GM12864 (cell line): ENCODE measurements at regions not wholly inside any gene's neighbourhood (a gene's known extent, or its start where the extent isn't known, plus 50 kb on each side); places are given as distances from the start of the nearest gene placed in this dataset.
"Not testable (repeated sequence)": the region's sequence is repeated elsewhere in the genome, so short reads cannot be mapped to it uniquely, and the experiment has no call there.

ENCODE experiments used
- DNase-seq: peaks from one replicate; pipeline ENCODE4 v3.0.0-alpha.2; 2011; ENCODE audit warnings: low read depth
- H3K4me3 ChIP-seq: 2 replicates; pipeline ENCODE4 v1.5.1; 2011; ENCODE audit warnings: mild to moderate bottlenecking, low read depth, low read length, control low read depth
- TF ChIP-seq, protein P1 (sequence below): IDR thresholded peaks from 2 replicates; pipeline ENCODE4 v1.5.1; 2011; ENCODE audit warnings: low read depth, mild to moderate bottlenecking, moderate library complexity, low read length, control low read depth, inconsistent platforms; ENCODE audit errors: missing control alignments

- DNase-seq = peak; percentile 13
- no peak overlapping the region for H3K4me3 ChIP-seq
- TF ChIP-seq, protein P1, sequence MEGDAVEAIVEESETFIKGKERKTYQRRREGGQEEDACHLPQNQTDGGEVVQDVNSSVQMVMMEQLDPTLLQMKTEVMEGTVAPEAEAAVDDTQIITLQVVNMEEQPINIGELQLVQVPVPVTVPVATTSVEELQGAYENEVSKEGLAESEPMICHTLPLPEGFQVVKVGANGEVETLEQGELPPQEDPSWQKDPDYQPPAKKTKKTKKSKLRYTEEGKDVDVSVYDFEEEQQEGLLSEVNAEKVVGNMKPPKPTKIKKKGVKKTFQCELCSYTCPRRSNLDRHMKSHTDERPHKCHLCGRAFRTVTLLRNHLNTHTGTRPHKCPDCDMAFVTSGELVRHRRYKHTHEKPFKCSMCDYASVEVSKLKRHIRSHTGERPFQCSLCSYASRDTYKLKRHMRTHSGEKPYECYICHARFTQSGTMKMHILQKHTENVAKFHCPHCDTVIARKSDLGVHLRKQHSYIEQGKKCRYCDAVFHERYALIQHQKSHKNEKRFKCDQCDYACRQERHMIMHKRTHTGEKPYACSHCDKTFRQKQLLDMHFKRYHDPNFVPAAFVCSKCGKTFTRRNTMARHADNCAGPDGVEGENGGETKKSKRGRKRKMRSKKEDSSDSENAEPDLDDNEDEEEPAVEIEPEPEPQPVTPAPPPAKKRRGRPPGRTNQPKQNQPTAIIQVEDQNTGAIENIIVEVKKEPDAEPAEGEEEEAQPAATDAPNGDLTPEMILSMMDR = no peak
Measured at GRCh38 chr6:132190097-132190814, 211.0 kb downstream of the MOXD1 start.

DNA sequence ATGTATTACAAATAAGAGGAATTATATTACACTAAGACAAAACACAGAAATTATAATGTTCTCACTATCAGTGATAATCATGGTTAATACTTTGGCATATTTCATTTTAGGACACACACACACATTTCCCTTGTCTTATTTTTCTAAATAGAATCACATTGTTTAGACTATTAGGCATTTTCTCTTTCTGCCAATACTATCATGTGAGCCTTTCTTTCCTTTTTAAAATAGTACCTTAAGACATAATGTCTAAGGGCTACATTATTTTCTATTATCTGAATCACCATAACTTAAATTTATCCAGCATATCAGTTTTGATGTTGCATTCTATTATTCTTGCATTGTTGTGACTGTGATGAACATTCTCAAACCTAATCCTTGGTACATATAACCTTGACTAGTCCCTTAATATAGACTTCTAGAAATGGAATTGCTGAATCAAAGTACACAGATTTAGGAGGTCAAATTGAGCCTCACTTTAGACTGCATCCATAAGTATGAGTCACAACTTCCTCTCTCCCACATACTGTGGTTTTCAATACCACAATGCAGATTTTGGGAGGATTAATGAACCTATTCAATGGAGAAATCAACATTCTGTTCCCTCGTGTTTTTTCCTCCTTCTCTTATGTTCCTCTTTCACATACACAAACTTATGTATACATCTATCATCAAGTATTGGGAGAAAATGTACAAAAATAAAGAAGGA lies 212.6 kb downstream of the MOXD1 start:
- H3K4me3 ChIP-seq = no peak overlapping the region
- TF ChIP-seq, protein P1 = no peak
- DNase-seq = no peak

DNA sequence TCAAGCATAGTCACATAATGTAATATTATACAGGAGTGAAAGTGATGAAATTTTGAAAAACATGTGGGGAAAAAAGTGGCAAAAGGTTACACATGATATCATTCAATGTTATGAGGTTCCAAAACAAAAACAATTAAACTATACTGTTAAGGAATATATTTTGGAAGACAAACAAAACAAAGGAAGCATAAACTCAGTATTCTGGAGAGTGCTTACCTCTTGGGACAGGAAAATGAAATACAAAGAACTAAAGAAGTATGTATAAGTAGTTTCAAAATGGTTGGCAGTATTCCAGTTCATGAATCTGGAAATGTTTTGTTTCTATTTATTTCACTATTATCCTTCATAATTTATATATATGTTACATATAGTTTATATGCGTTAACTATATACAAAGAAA lies 213.5 kb downstream of the MOXD1 start:
- TF ChIP-seq, protein P1 = no peak
- DNase-seq = no peak
- H3K4me3 ChIP-seq = no peak overlapping the region

- H3K4me3 ChIP-seq, DNase-seq: not testable (repeated sequence)
Measured at GRCh38 chr6:132184966-132185365, 216.3 kb downstream of the MOXD1 start.

GRCh38 chr6:132179955-132180354 lies 221.3 kb downstream of the MOXD1 start:
- no peak overlapping the region for H3K4me3 ChIP-seq
- no peak for DNase-seq
- TF ChIP-seq, protein P1 = no peak

- H3K4me3 ChIP-seq = no peak overlapping the region
- TF ChIP-seq, protein P1 = no peak
- DNase-seq = no peak
Measured at GRCh38 chr6:132174919-132175318, 223.7 kb upstream of the CCN2 start.

- TF ChIP-seq, protein P1 = no peak
- no peak overlapping the region for H3K4me3 ChIP-seq
- DNase-seq = no peak
Measured at GRCh38 chr6:132168961-132169360, 217.8 kb upstream of the CCN2 start.
